Stimulated activated CD4-positive, alpha-beta T cell treated with anti-CD3 and anti-CD28 coated beads, Interleukin-12 subunit alpha, Interleukin-12 subunit beta, amount 100 ng/mL, for 4 hours (primary cell): ENCODE measurements at regions not wholly inside any gene's neighbourhood (a gene's known extent, or its start where the extent isn't known, plus 50 kb on each side); places are given as distances from the start of the nearest gene placed in this dataset.

Source experiments
- DNase-seq: peaks from one replicate; pipeline ENCODE4 v3.0.0-alpha.2; 2020

DNA sequence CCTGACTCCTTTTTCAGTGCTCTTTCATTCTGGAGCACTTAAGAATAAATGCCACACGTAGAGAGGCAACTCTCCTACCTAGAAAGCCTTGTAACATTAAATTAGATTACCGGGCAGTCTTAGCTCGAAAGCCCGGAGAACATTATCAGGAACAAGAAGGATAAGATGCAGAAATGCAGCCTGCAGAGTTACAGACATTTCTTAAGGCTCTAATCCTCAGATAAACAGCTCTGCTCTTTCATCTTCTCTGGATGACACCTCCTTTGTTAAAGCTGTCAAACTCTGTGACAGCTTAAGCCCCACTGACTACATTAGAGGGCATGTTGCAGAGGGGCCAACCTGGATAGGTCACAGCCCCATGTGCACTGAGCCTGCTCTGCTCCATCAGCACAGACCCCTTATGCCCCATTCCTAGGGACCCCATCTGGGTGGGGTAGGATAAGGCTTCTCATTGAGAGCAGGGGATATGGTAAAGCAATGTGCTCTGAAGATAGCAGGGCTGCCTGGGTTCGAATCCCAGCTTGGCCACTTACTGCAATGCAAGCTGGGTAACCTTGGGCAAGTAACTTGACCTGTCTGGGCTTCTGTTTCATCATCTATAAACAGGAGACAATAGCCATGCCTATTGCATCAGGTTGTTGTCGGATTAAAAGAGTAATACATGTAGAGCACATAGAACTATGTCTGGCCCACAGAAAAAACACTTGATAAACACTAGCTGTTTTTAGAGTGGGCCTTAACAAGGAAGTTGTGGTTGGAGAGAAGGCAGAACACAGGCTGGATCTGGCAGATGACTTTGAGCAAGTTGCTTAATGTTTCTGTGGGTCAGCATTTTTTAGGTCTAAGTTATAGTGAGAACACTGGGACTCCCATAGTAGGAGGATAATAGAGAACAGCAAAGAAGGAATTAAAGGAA, 111.4 kb downstream of the THNSL2 start:
- DNase-seq, result no peak

DNA sequence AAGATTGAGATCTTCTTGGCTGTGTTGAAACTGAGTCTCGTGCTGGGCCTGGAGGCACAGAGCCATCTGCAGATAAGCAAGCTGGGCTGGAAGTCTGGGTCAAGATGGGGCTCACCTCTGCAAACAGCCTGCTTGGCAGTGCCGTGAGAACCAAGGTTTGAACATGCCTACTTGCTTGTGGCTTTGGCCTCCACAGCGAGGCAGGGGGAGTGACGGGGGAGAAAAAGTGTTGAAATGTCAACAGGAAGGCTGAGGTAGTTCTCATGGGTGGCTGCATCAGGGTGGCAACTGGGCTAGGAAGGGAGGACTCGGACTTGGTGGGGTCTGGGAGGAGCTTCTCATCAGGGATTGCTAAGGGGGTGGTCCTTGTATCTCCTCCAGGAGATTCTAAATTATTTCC, 99.7 kb downstream of the THNSL2 start:
- DNase-seq, result no peak

DNA sequence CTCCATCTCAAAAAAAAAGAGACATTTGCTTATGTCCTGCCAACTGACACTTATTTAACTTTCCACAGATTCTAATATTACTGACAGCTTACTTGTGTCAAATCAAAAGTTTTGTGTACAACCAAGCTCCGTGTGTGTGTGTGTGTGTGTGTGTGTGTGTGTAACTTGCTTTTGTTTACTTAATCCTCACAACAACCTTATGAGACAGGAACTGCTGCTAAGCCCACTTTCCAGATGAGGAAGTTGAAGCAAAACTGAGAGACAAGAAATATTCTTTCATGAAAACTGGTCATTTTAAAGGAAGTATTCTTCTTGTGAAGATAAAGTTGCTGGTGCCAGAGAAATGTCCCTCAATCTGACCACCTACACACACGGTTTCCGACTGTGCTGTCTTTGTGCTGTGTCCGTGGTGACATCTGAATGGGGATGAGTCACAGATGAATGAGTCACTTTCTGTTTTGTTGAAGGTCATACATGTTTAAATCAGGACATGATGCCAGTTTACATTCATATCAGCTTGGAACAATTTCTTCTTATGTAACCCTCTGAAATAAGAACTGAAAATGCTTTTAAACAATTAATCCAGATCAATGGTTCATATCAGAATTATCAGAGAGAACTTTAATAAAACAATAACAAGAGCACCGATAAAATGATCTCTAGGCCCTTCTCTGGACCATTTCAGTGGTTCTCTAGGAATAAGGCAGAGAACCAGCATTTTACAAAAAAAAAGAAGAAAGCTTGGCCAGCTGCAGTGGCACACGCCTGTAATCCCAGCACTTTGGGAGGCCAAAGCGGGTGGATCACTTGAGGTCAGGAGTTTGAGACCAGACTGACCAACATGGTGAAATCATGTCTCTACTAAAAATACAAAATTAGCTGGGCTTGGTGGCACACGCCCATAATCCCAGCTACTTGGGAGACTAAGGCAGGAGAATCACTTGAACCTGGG, 95.5 kb downstream of the THNSL2 start:
- no peak for DNase-seq

DNA sequence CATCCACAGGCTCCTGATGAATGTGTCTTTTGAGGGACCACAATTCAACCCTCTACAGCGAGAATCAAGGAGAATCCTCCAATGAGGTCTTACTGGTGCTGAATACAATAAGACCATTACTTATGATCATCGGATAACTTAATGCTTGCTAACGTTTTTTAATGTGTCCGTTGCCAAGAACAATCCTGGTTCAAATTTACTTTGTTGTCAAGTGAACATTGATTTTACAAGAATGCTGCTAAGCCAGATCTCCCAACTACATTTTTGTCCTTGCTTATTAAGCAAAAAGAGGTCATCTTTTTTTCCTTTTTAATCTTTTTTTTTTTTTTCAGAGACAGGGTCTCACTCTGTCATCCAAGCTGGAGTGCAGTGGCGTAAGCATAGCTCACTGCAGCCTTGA, 93.7 kb downstream of the THNSL2 start:
- no peak for DNase-seq

DNA sequence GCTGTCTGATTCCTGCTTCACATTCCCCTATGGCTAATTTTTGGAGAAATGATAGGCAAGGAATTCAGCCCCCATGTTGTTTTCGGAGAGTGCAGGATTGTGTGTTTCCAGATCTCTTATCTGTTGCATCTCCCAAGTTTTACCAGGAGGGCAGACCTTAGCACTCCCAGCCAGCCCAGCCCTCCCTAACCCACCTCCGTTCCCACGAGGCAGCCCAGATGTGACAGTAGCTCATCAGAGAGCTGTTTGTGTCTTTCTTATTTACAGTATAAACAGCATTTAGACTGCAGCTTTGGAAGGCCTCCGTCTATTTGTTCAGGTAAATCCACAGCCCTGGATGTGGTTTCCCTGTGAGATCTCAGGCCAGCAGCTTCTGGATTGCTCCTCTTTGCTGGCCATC, 91.6 kb downstream of the THNSL2 start:
- DNase-seq, result no peak

DNA sequence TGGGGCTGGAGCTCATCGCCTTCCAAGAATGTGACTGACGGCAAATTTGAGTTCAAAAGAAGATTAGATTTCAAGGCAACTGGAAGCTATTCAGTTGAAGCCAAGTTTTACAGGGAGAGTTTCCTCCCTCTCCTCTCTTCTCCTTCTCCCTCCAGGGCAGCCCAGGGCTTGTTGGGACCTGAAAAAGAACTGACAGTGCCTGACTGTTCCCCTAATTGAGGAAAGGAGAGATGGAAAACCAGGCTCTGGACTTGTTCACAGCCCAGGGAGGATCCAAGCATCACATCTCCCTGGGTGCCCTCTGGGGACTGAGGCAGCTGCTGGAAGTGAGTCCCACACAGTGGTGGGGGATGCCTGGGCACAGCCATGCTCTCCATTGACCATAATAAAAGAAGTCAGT, 88.1 kb downstream of the THNSL2 start:
- no peak for DNase-seq

DNA sequence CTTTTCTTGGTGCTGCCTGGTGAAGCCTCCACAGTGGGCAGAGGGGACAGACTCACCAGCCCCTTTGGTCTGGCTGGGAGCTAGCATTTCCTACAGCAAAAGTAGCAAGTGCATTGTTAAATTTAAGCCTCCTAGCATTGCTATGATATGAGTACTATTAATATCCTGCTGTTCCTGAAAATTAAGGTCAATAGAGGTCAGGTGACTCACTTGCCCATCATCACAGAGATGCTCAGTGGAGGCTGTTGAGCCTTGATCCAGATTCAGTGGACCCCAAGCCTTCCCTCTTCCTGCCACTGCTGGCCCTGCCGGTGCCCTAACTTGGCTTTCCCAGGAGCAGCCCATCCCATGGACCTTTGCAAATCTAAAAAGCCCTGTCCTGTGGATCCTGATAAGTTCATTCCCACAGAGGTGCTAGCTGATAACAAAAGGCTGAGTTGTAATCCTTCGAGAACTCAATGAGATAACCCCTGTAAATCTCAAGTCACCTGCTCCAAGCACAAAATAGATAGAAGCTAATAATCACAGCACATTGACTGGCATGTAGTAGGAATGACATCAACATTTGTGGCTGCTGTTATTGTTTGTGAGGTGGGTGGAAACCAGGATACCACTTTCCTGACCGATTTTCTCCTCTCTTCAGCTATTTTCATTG, 84.4 kb downstream of the THNSL2 start:
- no peak for DNase-seq

DNA sequence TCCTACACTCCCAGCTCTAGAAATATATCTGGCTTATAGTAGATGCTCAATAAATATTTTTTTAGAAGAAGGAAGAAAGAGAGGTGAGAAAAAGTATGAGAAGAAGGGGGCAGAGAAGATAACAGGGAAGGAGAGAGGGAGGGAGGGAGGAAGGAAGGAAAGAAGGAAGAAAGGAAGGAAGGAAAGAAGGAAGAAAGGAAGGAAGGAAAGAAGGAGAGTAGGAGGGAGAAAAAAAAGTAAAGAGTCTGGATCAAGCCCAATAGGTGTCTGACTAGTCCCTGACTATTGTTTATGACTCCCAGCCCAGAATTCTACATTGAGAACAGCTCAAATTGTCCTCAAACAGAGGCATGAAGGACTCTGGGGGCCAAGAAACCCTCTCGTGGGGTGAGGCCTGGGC, 83.9 kb downstream of the THNSL2 start:
- no peak for DNase-seq

DNA sequence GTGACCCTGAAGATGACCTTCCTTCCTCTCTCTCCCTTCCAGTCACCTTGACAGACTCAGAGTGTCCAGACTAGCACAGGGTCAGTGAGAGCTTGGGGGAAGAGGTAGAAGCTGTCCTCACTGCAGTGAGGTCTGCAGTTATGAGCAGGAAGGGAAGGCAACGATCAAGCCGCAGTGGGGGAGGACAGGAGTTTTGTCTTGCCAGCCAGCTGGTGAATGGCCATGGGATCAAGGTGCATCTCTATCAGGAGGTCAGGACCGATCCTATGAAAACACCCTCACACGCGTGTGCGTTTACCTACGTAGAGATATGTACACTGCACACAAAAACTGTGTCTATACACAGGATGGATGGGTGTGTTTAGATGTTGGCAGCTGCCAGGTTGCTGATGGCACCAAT, 83.2 kb downstream of the THNSL2 start:
- no peak for DNase-seq

DNA sequence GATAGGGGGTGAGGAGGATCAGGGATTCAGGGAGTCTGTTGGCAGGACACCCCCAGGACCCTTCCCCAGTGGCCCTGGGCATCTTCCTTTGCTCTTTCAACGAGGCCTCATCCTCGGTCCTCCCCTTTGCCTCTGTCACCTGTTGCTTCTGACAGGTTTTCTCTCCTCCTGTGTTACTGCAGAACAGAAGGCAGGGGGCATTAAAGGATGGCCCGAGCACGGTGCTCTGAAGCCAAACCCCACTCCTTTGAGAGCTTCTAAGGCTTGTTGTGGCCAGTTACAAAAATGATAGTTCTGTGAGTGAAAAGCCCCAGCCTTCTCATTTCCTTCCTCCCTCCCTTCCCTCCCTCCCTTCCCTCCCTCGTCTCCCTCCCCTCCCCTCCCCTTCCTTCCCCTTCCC, 82.5 kb downstream of the THNSL2 start:
- no peak for DNase-seq

DNA sequence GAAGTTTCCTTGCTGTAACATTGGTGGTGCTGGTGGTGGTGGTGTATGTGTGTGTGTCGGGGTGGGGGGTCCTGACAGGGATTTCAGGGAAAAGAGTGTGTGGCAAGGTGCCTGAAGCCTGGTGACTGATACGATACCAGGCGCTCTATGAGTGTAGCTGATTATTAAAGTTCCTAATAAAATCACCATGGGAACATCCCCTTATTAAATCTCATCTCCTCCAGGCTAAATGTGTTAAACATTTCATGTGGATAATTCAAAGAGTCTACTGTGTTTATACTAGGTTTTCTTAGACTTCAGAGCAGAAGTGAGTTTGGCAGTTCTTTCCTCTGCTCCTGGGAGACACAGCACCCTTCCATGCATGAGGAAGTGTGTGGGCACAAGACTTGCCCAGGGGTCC, 82.0 kb downstream of the THNSL2 start:
- no peak for DNase-seq

DNA sequence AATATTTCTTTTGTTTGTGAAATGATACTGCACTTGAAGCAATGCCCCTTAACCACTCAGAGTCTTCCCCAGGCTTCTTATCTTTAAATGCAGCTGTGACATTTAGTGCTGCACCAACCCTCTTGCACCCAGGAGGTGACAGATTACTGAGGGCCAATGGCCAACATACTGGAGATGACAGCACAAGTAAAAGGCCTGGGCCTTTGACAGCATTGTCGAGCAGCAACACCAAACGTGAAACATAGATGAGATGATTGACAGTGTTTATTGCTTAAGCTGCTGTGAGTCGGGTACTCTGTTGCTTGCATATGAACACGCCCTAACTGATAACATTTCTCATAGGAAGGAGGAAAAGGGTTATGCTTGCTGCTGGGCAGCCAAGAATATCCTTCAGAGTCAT, 80.3 kb downstream of the THNSL2 start:
- no peak for DNase-seq

DNA sequence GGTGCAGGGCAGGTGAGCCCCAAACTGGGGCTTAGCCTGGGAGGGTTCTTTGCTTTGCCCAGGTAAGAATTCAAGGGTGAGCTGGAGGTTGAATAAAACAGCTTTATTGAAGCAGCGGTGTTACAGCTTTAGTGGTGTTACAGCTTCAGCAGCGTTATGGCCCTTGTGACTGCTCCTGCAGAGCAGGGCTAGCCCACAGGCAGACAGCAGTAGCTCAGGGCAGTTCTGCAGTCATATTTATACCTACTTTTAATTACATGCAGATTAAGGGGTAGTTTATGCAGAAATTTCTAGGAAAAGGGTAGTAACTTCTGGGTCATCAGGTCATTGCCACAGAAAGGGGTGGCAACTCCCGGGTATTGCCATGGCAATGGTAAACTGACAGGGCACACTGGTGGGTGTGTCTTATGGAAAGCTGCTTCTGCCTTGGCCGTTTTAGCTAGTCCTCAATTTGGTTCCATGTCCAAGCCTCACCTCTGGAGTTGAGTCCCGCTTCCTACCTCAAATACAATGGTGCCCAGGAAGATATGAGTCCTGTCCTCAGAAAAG, 78.2 kb downstream of the THNSL2 start:
- no peak for DNase-seq

DNA sequence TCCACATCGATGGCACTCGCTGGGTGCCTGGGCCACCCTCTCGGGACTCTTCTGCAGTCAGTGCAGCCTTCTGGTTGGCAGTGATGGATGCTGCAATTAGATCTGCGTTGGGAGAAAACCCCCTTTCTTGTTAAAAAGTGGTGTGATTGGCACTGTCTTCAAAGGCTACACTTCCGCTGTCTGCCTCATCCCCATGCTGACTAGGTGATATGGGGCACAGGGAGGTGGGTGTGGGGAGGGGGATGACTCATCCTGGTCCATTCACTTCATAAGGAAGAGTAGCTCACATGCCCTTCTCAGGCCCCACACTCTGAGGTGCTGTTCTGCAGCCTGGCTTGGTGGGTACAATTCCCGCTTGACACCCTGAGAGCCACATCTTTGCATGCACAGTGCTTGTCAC, 77.4 kb downstream of the THNSL2 start:
- DNase-seq, result peak; percentile 1

DNA sequence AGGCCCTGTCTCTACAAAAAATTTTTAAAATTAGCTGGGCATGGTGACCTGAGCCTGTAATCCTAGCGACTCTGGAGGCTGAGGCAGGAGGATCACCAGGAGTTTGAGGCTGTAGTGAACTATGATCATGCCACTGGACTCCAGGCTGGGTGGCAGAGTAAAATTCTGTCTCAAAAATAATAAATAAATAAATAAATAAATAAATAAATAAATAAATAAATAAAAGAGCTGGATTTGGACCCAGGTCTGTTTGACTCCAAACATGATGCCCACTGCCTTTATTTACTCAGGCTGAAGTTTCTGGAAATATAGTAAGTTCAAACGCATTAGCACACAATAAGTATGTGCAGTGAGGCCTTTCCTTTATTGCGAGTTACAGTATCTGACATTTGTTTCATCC, 75.0 kb downstream of the THNSL2 start:
- DNase-seq, result no peak

DNA sequence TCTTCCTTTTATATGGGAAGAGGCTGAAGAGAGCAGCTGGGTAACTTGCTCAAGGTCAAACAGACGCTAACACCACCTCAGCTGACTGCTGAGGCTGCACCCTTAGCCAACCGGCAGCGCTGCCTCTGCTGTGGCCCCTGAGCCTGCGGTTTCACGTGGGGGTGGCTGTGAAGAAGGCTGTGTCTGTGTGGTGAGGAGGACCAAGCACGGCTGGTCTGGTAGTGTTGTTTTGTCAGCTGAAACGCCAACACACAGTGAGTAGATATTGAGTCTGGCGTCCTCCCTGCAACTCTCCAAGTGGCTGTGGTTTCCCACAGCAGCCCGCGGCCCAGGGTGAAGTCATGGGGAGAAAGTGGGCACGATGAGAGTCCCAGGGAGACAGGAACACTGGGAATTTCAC, 69.6 kb downstream of the THNSL2 start:
- DNase-seq, result no peak

DNA sequence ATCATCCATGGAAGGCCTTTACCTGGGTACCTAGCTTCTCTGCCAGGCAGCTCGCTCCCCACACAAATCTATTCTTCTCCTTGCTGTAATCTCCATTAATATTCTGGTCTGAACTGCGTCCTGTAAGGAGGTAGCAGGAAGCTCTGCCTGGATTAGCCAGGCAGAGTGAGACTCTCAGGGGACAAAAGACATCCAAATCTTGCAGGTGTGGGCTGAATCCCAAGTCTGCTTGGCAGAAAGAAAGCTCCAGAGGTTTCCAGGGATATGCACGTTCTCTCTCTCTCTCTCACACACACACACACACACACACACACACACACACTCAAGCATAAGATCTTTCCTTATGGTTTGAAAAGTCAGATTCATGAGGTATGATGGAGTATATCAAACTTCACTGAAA, 66.5 kb downstream of the THNSL2 start:
- DNase-seq, result no peak
